SW 1271 (cell line): ENCODE measurements at regions not wholly inside any gene's neighbourhood (a gene's known extent, or its start where the extent isn't known, plus 50 kb on each side); places are given as distances from the start of the nearest gene placed in this dataset.
"Not testable (repeated sequence)": the region's sequence is repeated elsewhere in the genome, so short reads cannot be mapped to it uniquely, and the experiment has no call there.

Experiments used
- DNase-seq, 2 experiments: peaks; one replicate each; lab custom pipeline; 2025; lab: John Stamatoyannopoulos, UW

- DNase-seq, result no peak
Observed at GRCh38 chr2:234723400-234723799, 226.5 kb upstream of the ARL4C start.

- DNase-seq, result no peak
Observed at GRCh38 chr2:234722176-234722575, 225.3 kb upstream of the ARL4C start.

GRCh38 chr2:234719116-234719716 is 222.3 kb upstream of the ARL4C start:
- no peak for DNase-seq

- DNase-seq, result no peak
Observed at GRCh38 chr2:234716271-234716670, 219.4 kb upstream of the ARL4C start.

- no peak for DNase-seq
Observed at GRCh38 chr2:234715671-234716250, 218.9 kb upstream of the ARL4C start.

- DNase-seq, result no peak
Observed at GRCh38 chr2:234714711-234715110, 217.8 kb upstream of the ARL4C start.

- no peak for DNase-seq
Observed at GRCh38 chr2:234712421-234712935, 215.6 kb upstream of the ARL4C start.

GRCh38 chr2:234711308-234711707 is 214.4 kb upstream of the ARL4C start:
- no peak for DNase-seq

GRCh38 chr2:234710587-234710986 is 213.7 kb upstream of the ARL4C start:
- DNase-seq, result no peak

- no peak for DNase-seq
Observed at GRCh38 chr2:234710066-234710465, 213.2 kb upstream of the ARL4C start.

GRCh38 chr2:234708717-234709116 is 211.8 kb upstream of the ARL4C start:
- DNase-seq, result no peak

- no peak for DNase-seq
Observed at GRCh38 chr2:234708091-234708683, 211.3 kb upstream of the ARL4C start.

GRCh38 chr2:234706086-234706485 is 209.2 kb upstream of the ARL4C start:
- DNase-seq, result no peak

GRCh38 chr2:234705108-234705507 is 208.2 kb upstream of the ARL4C start:
- DNase-seq, result no peak

GRCh38 chr2:234703258-234703657 is 206.4 kb upstream of the ARL4C start:
- no peak for DNase-seq

- DNase-seq, result no peak
Observed at GRCh38 chr2:234702731-234703225, 205.9 kb upstream of the ARL4C start.

GRCh38 chr2:234701841-234702240 is 205.0 kb upstream of the ARL4C start:
- no peak for DNase-seq

- DNase-seq, result no peak
Observed at GRCh38 chr2:234701421-234701820, 204.5 kb upstream of the ARL4C start.

- DNase-seq, result no peak
Observed at GRCh38 chr2:234699456-234699855, 202.6 kb upstream of the ARL4C start.

GRCh38 chr2:234697300-234697876 is 200.5 kb upstream of the ARL4C start:
- not testable (repeated sequence) for DNase-seq

GRCh38 chr2:234695981-234696380 is 199.1 kb upstream of the ARL4C start:
- no peak for DNase-seq

- DNase-seq, result no peak
Observed at GRCh38 chr2:234694244-234695013, 197.5 kb upstream of the ARL4C start.
